ENCODE measurements at regions not wholly inside any gene's neighbourhood (a gene's known extent, or its start where the extent isn't known, plus 50 kb on each side); places are given as distances from the start of the nearest gene placed in this dataset.

- Histone ChIP-seq H3K4me2 (ENCODE audit: insufficient read depth, low read length) (no peak overlapping the region), H3K27ac (ENCODE audit: extremely low read depth, low read depth, low read length) (no peak overlapping the region), H3K4me1 (replicated peaks in 1 of 2; ENCODE audit: control insufficient read depth in 2 of 2, insufficient read depth in 2 of 2, low read length in 2 of 2) (no peaks in the 10 kb centered on the region), H3K27me3 (ENCODE audit: control insufficient read depth in 2 of 2, insufficient read depth in 2 of 2, low read length in 2 of 2) (no peaks in the 10 kb centered on the region), H3K36me3 (ENCODE audit: control insufficient read depth, insufficient read depth, low read length) (no peaks in the 10 kb centered on the region), H3K79me2 (ENCODE audit: control insufficient read depth, insufficient read depth, low read length) (no peaks in the 10 kb centered on the region), H3K9me1 (ENCODE audit: control insufficient read depth, insufficient read depth, low read length) (no peaks in the 10 kb centered on the region), H2AFZ (ENCODE audit: low read depth, low read length) (no peak overlapping the region), H3K9me3 (replicated peaks; ENCODE audit: control insufficient read depth, insufficient read depth, low read depth, low read length) (no peaks in the 10 kb centered on the region), H4K20me1 (replicated peaks; ENCODE audit: control insufficient read depth, insufficient read depth, low read length) (no peaks in the 10 kb centered on the region), H3K4me3 (no peak overlapping the region), H3K9ac (ENCODE audit: insufficient read depth in 1 of 2, low read depth in 2 of 2, low read length in 2 of 2) (no peak overlapping the region)
- no peak for ATAC-seq
- 0% methylated on average over 5 of the region's 5 CpGs for WGBS (ENCODE audit: insufficient coverage, low coverage, missing lambda C conversion rate)
- no peak for FAIRE-seq
- ChIA-PET POLR2A (no interaction called here), CTCF (ENCODE audit: low intra/inter-chr PET ratio) (no interaction called here)
- BruUV-seq (replicated peaks) = no TSS peak
- DNase-seq (ENCODE audit: extremely low read depth in 1 of 4, low spot score in 3 of 4) = no peak
- in situ Hi-C loops (cut with MboI) = no loop called here
- intact Hi-C loops (cut with micrococcal nuclease) = no loop called here
- TF ChIP-seq SP1 (CRISPR knock-in tag; IDR thresholded peaks at IDR 0.05) = no peak
- TF ChIP-seq ZBTB34 (CRISPR knock-in tag; IDR thresholded peaks at IDR 0.05) = no peak
- no peak for TF ChIP-seq ZNF586 (CRISPR knock-in tag; conservative IDR thresholded peaks at IDR 0.05)
- TF ChIP-seq ZNF395 (CRISPR knock-in tag; IDR thresholded peaks at IDR 0.05) = no peak
- no peak for TF ChIP-seq TFE3 (CRISPR knock-in tag; IDR thresholded peaks at IDR 0.05)
- TF ChIP-seq GATA2 (CRISPR knock-in tag; IDR thresholded peaks at IDR 0.05) = no peak
- TF ChIP-seq ZBTB43 (CRISPR knock-in tag; IDR thresholded peaks at IDR 0.05) = no peak
- no peak for TF ChIP-seq RERE (CRISPR knock-in tag; IDR thresholded peaks at IDR 0.05; ENCODE audit: borderline replicate concordance)
- no peak for TF ChIP-seq RBM34 (IDR thresholded peaks at IDR 0.05; ENCODE audit: borderline replicate concordance, insufficient read depth, low read length)
- no peak for TF ChIP-seq SMAD2 (IDR thresholded peaks at IDR 0.05; ENCODE audit: low read depth, low read length)
- no peak for TF ChIP-seq ZNF431 (CRISPR knock-in tag; IDR thresholded peaks at IDR 0.05)
Measured at GRCh38 chr5:82884821-82885471, 192.2 kb downstream of the TMEM167A start.
